ENCODE measurements at regions not wholly inside any gene's neighbourhood (a gene's known extent, or its start where the extent isn't known, plus 50 kb on each side); places are given as distances from the start of the nearest gene placed in this dataset.
A peak's percentile ranks its signal among the peaks of the same experiment; 100 is the strongest.

GRCh38 chr5:155794795-155795194, 532.2 kb upstream of the SGCD start:
- H4K8ac ChIP-seq (ENCODE audit: low read depth in 2 of 2, low read length in 2 of 2): no peak overlapping the region
- TF ChIP-seq BHLHE40 (IDR thresholded peaks at IDR 0.05; ENCODE audit: low read depth, low read length) (no peak), CEBPB (IDR thresholded peaks at IDR 0.05; ENCODE audit: low read depth, low read length) (no peak), MXI1 (IDR thresholded peaks at IDR 0.05; ENCODE audit: borderline replicate concordance, low read depth, low read length) (no peak), CTCF (conservative IDR thresholded peaks at IDR 0.05; ENCODE audit: low read depth, low read length) (no peak), RCOR1 (IDR thresholded peaks at IDR 0.05; ENCODE audit: insufficient replicate concordance, low read length) (no peak), POLR2A (IDR thresholded peaks at IDR 0.05; ENCODE audit: low read depth, low read length) (no peak), RFX5 (IDR thresholded peaks at IDR 0.05; ENCODE audit: low read depth, low read length) (no peak), CHD1 (IDR thresholded peaks at IDR 0.05; ENCODE audit: low read depth, low read length) (no peak), MAZ (IDR thresholded peaks at IDR 0.05; ENCODE audit: borderline replicate concordance, low read depth, low read length) (no peak), SMC3 (IDR thresholded peaks at IDR 0.05; ENCODE audit: low read depth, low read length) (no peak), NFE2L2 (IDR thresholded peaks at IDR 0.05; ENCODE audit: low read depth, low read length) (no peak), FOS (IDR thresholded peaks at IDR 0.05; ENCODE audit: low read depth, low read length) (no peak), RAD21 (IDR thresholded peaks at IDR 0.05; ENCODE audit: low read length) (no peak), MAFK (IDR thresholded peaks at IDR 0.05; ENCODE audit: low read depth, low read length) (no peak), USF2 (IDR thresholded peaks at IDR 0.05; ENCODE audit: low read depth, low read length) (no peak), ELK1 (IDR thresholded peaks at IDR 0.05; ENCODE audit: borderline replicate concordance, low read depth, low read length) (no peak)
- no peak overlapping the region for H3K56ac ChIP-seq (ENCODE audit: extremely low read depth, insufficient read depth, low read length)
- H3K27me3 ChIP-seq (ENCODE audit: control insufficient read depth, insufficient read depth, low read length): no peaks in the 10 kb centered on the region
- dilution Hi-C loops (cut with HindIII; ENCODE audit: low sequenced_read_pairs, unreplicated experiment) (no loop called here), in situ Hi-C loops (cut with MboI; ENCODE audit: low sequenced_read_pairs) (no loop called here), intact Hi-C loops (cut with micrococcal nuclease) (no loop called here)
- no peak overlapping the region for H3K18ac ChIP-seq (ENCODE audit: low read depth, low read length)
- no peak overlapping the region for H3K14ac ChIP-seq (replicated peaks; ENCODE audit: low read depth, low read length)
- no TSS peak for BruUV-seq (replicated peaks)
- no peak overlapping the region for H2BK5ac ChIP-seq (ENCODE audit: low read depth, low read length, poor library complexity, severe bottlenecking)
- ChIA-PET CTCF (no interaction called here), POLR2A (ENCODE audit: unreplicated experiment) (no interaction called here)
- no peaks in the 10 kb centered on the region for H3K4me1 ChIP-seq (ENCODE audit: control insufficient read depth, insufficient read depth, low read length)
- ATAC-seq (ENCODE audit: low read depth) (no peak), DNase-seq (peak; percentile 4)
- H2BK120ac ChIP-seq (ENCODE audit: low read depth, low read length): no peak overlapping the region
- no peaks in the 10 kb centered on the region for H3K9me1 ChIP-seq (ENCODE audit: insufficient read depth, low read length)
- no peak overlapping the region for H2BK15ac ChIP-seq (ENCODE audit: low read depth, low read length)
- no peak overlapping the region for H3K4ac ChIP-seq (ENCODE audit: low read depth, low read length)
- H3K4me3 ChIP-seq (ENCODE audit: insufficient read depth, low read depth, low read length): no peak overlapping the region
- no peak overlapping the region for H2AK5ac ChIP-seq (ENCODE audit: low read depth, low read length)
- H4K20me1 ChIP-seq (ENCODE audit: insufficient read depth, low read length): no peaks in the 10 kb centered on the region
- H4K91ac ChIP-seq (ENCODE audit: insufficient read depth, low read depth, low read length): no peak overlapping the region
- H3K79me1 ChIP-seq (ENCODE audit: low read depth in 1 of 2, low read length in 2 of 2): no peaks in the 10 kb centered on the region
- H3K23ac ChIP-seq (ENCODE audit: low read depth, low read length): no peak overlapping the region
- no peak overlapping the region for H3K9ac ChIP-seq (ENCODE audit: low read depth, low read length)
- H2BK20ac ChIP-seq (ENCODE audit: low read depth, low read length): no peak overlapping the region
- peaks cover 2% of the 10 kb centered on the region; the same call in 1 of the 2 replicates for H3K9me3 ChIP-seq (ENCODE audit: control insufficient read depth, insufficient read depth, low read length)
- no peak overlapping the region for H2AK9ac ChIP-seq (replicated peaks; ENCODE audit: low read depth, low read length, poor library complexity)
- H3K36me3 ChIP-seq (ENCODE audit: control insufficient read depth, insufficient read depth, low read length): no peaks in the 10 kb centered on the region
- no peak overlapping the region for H3K4me2 ChIP-seq (ENCODE audit: low read depth, low read length)
- no peak overlapping the region for H4K5ac ChIP-seq (ENCODE audit: low read depth, low read length)
- H3K27ac ChIP-seq (ENCODE audit: insufficient read depth, low read length): no peak overlapping the region
- no peak overlapping the region for H2AFZ ChIP-seq (replicated peaks; ENCODE audit: low read length, poor library complexity)
